ENCODE measurements at regions not wholly inside any gene's neighbourhood (a gene's known extent, or its start where the extent isn't known, plus 50 kb on each side); places are given as distances from the start of the nearest gene placed in this dataset.
A peak's percentile ranks its signal among the peaks of the same experiment; 100 is the strongest.
"Not testable (repeated sequence)": the region's sequence is repeated elsewhere in the genome, so short reads cannot be mapped to it uniquely, and the experiment has no call there.

- DNase-seq (ENCODE audit: low read depth in 2 of 2) = no peak
These were observed 75.7 kb downstream of the C18orf54 start for GRCh38 chr18:54433368-54433767.

DNA sequence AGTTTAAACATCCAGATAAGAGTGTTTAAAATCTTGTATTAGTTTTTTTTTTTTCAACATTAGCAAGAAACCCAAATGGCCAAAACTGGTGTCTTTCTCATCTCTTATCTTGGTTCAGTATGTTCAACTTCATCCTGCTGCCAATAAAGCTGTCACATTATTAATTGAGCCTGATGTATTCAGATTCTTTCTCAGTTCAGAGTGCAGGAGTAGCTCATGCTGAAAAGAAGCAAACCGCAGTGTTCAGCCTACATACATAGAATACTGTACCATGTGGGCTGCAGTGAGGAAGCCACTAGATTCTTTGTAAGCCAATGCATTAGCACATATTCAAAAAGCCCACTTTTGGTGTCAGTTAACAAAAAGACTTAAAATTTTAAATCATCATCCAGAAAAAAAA, 76.2 kb downstream of the C18orf54 start:
- no peak for DNase-seq (ENCODE audit: low read depth in 2 of 2)

DNA sequence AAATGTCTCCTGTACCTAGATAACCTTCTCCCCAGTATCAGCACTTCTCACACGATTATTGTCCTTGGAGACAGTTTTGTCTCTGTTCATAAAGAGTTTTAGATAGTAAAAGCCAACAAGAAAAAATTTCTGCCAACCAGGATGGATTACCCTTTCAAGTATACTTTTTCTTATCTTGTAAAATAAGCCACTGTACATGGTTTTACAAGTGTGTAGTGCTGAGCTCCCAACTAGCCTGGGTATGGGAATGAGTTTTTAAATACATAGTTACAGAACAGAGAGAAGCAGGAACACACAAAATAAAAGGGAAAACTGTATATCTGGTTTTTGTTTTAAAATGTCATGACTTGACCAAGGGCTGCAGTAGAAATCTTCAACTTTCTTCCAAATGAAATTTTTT, 76.7 kb downstream of the C18orf54 start:
- DNase-seq (ENCODE audit: low read depth in 2 of 2) = no peak

DNA sequence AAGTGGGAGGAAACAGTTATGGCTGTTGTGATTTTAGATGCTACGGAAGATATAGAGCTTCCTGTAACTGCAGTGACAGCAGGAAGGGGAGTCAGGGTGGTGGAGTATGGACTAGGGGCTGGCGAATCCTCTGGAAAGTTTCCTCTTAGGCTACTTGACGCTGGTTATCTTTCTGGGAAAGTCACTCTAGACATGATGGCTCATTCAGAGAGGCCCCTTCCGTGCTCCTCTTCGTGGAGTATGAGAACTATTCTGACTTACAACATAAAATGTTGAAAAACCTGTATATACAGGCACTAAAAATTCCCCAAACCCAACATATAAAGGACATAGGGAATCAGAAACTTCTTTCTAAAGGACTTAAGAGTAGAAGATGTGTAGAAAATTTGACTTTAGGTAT, 78.8 kb downstream of the C18orf54 start:
- DNase-seq (ENCODE audit: low read depth in 2 of 2) = no peak

- no peak for DNase-seq (ENCODE audit: low read depth in 2 of 2)
These were observed 82.6 kb downstream of the C18orf54 start for GRCh38 chr18:54440292-54440691.

GRCh38 chr18:54444319-54444914, 86.7 kb downstream of the C18orf54 start:
- DNase-seq (ENCODE audit: low read depth in 2 of 2) = peak; percentile 9 to 13

DNA sequence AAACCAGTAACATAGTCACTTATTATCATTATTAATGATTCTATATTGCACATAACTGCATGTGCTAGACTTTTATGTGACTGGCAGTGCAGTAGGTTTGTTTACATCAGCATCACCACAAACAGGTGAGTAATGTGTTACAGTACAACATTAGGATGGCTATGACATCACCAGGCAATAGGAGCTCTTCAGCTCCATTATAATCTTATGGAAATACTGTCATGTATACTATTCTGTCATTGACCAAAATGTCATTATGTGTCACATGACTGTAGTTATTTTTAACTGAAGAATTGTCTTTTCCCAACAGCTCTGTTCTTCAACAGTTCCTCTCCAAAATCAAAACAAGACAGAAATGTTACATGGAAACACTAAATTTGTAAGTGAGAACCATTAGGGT, 96.3 kb downstream of the C18orf54 start:
- DNase-seq (ENCODE audit: low read depth in 2 of 2) = no peak

DNA sequence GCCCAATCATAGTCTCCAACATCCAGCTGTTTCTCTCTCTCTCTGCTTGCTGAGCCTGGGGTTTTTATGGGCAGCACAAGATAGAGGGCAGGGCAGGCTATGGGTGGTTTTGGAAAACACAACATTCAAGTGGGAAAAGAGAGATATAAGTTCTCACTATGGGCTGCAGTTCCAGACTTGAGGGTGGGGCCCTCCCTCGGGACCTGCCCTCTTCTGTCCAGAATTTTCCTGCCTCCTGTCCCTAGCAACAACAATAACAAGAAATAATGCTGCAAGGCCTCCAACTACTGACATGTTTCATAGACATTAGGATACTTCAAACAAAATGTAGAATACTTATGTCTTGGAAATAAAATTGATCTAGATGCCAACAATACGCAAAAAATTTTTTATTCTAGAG, 107.8 kb downstream of the C18orf54 start:
- DNase-seq (ENCODE audit: low read depth in 2 of 2) = no peak

GRCh38 chr18:54466248-54467005, 108.7 kb downstream of the C18orf54 start:
- DNase-seq (ENCODE audit: low read depth in 2 of 2) = no peak

DNA sequence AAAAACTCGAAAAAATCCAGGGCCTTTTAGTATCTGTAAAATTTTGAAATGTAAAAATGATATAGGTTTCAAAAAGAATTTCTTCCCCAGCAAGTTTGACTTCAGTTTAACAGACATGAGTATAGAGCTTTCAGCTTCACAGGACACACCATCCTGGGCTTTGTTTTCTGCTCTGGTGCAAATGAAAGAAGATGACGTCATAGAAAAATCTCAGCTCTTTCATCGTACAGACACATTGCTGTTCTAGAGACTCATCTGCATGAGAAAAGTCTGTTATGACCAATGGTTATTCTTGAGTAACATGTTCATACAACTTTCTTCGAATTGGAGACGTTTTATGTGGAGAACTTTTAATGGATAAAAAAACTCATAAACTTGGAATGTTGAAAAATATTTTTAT, 111.7 kb upstream of the DYNAP start:
- DNase-seq (ENCODE audit: low read depth in 2 of 2) = no peak

DNA sequence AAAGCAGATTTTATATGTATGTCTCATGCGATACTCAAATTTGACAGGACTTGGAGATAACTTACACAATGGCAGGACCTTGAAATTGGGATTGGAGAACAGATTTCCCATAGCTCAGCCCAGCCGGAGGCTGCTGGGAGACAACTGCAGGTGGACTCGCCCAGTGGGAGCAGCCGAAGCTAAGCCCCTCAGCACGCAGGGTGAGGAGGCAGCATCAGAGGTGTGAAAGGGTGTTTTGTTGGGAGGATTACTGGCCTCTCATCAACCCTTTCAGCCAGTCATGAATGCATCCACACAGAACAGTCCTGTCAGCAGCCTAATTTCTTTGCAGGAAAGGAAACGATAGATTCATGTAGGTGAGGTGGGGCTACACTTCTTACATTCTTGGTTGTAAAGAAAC, 110.4 kb upstream of the DYNAP start:
- DNase-seq (ENCODE audit: low read depth in 2 of 2) = no peak

GRCh38 chr18:54502451-54502850, 88.6 kb upstream of the DYNAP start:
- DNase-seq (ENCODE audit: low read depth in 2 of 2) = not testable (repeated sequence)

DNA sequence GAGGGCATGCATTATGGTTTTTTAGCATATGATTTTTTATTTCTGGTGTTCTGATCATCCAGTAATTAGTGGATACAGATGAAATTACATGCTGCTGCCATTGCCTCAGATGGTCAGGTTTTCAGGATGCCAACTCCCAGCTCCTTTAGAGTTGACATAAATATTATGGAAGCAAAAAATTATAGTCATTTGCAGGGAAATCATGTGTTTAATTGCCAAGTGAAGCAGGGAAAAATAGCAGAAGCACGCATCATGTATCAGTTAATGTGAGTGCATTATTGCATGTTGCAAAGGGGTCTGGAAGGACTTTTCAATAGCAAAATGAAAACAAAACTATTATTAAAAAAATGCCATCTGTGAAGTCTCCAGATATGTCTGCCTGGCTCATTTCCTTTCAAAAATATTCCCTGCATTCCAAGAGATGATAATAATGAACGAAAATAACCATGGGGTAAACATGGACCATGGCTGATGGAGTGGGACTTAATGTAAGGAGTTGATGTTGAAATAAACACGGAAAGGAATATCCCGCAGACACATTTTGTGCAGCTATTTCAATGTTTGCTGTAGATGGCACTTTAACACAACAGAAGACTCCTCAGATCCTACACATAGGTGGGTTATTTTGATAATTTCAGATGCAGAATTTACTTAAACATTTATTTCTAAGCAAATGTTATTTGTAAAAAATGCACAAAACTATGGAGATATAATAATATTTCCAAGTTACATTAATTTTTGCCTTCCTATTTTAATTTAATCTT, 87.7 kb upstream of the DYNAP start:
- DNase-seq (ENCODE audit: low read depth in 2 of 2) = no peak

GRCh38 chr18:54506516-54507261, 84.4 kb upstream of the DYNAP start:
- no peak for DNase-seq (ENCODE audit: low read depth in 2 of 2)

DNA sequence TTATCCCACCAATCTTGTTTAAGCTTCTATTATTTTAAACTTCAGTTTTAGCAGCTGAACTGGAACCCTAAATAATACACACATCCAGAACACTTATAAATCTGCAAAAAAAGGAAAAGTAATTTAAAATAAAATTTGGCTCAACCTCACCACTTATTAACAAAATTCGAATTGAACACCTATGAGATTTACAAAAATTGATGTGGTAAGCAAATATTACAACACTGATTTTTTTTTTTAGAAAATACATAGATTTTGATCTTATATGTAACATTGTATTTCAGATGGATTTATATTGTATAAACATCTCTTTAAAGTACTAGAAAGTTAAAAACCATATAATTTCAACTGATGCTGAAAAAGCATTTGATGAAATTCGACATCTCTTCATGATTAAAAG, 81.3 kb upstream of the DYNAP start:
- no peak for DNase-seq (ENCODE audit: low read depth in 2 of 2)

- DNase-seq (ENCODE audit: low read depth in 2 of 2) = no peak
These were observed 75.9 kb upstream of the DYNAP start for GRCh38 chr18:54515149-54515548.

DNA sequence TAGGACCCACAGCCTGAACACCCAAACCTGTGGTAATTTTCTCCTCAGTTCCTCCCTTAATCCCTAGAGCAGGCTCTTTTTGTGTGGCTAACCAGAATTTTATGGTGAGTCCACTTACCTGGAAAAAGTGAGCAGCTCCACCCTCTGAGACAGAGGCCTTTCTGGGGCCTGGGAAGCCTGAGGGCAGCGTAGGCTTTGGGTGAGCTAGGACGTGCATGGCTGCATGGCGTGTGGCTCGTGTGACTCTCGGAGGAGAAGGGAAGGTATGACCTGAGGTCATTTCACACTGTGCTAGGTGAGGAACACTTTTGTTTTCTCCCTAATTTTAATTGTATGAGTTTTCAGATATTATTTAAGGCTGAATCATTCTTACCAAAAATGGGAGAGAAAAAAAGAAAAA, 73.5 kb upstream of the DYNAP start:
- no peak for DNase-seq (ENCODE audit: low read depth in 2 of 2)

GRCh38 chr18:54521846-54522245, 69.2 kb upstream of the DYNAP start:
- no peak for DNase-seq (ENCODE audit: low read depth in 2 of 2)

DNA sequence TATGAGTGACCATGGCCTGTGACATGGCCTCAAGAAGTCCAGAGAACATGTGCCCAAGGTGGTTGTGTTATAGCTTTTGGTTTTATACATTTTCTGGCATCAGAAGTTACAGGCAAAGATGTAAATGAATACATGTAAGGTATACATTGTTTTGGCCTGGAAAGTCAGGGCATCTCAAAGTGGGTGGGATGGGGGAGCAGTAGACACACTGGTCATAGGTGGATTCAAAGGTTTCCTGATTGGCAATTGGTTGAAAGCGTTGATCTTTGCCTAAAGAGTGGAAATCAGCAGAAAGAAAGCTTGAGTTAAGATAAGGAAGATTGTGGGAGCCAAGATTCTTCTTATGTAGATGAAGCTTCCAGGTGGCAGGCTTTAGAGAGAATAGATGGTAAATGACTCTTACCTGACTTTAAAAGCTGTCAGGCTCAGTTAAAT, 62.1 kb upstream of the DYNAP start:
- DNase-seq (ENCODE audit: low read depth in 2 of 2) = no peak

DNA sequence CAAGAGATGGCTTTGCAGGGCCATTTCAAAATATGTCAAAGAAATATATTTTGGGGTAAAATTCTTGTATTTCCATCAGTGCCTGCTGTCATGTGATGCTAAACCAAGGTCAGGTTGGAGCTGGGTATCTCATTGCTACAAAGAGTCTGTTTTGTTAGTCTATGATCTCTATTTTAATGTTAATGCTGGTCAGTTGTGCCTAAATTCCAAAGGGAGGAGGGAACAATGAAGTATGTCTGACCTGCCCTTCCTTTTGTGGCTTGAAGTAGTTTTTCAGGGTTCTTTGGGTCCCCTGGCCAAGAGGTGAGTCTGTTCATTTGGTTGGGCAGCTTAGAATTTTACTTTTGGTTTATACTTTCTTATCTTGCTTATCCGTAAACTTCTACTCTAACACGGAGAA, 61.6 kb upstream of the DYNAP start:
- no peak for DNase-seq (ENCODE audit: low read depth in 2 of 2)

GRCh38 chr18:54530285-54530684, 60.8 kb upstream of the DYNAP start:
- no peak for DNase-seq (ENCODE audit: low read depth in 2 of 2)

GRCh38 chr18:54531402-54532065, 59.5 kb upstream of the DYNAP start:
- DNase-seq (ENCODE audit: low read depth in 2 of 2) = no peak

Data from stimulated activated CD4-positive, alpha-beta T cell treated with anti-CD3 and anti-CD28 coated beads, Interleukin-4, amount 100 ng/mL, for 48 hours (primary cell).